ENCODE measurements at regions not wholly inside any gene's neighbourhood (a gene's known extent, or its start where the extent isn't known, plus 50 kb on each side); places are given as distances from the start of the nearest gene placed in this dataset.
A peak's percentile ranks its signal among the peaks of the same experiment; 100 is the strongest.

DNA sequence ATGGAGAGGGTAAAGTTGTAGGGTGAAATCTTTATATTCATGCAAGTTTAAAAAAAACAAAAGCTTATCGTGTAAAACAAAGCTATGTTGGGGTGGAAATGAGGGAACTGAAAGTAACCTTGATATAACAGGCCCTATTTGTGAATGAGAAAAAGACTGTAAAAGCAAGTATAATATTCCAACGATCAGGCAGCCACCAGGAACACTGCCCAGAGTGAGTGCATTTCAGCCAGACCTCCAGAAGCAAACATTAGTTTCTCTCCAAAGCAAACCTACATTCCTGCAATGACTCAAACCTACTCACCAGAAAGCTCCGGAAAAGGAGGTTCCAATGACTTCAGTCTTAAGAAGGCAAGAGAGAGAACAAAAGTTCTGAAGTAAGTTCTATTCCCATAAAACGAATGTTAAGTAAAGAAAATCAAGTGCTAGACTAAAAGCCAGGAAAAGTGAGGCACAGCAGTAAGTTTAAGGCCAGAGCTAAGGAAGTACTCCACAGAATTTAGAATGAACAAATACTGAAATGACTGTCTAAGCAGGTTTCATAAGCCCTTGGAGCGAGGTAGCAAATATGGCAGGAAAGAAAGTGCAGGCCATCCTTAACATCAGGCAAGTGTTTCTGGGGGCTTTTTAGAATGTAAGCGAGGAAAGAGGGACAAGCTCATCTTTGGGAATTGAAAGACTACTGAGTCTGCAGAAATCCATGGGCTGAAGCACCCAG is 493.1 kb downstream of the XPNPEP1 start:
- DNase-seq (ENCODE audit: low spot score) (no peak), ATAC-seq (no peak)
- Histone ChIP-seq H3K36me3 (ENCODE audit: insufficient read depth) (no peaks in the 10 kb centered on the region), H3K4me1 (ENCODE audit: insufficient read depth) (no peaks in the 10 kb centered on the region), H4K20me1 (replicated peaks; ENCODE audit: insufficient read depth) (no peaks in the 10 kb centered on the region), H3K4me3 (no peak overlapping the region), H3K79me2 (replicated peaks; ENCODE audit: insufficient read depth) (no peaks in the 10 kb centered on the region), H3K27ac (ENCODE audit: low read depth) (no peak overlapping the region), H2AFZ (peak overlapping the region; percentile 8; the same call in 1 of the 2 replicates), H3K27me3 (ENCODE audit: insufficient read depth) (no peaks in the 10 kb centered on the region), H3F3A (replicated peaks; ENCODE audit: low read depth) (no peaks in the 10 kb centered on the region), H3K4me2 (no peak overlapping the region), H3K9me2 (ENCODE audit: insufficient read depth) (no peaks in the 10 kb centered on the region)
- Mint-ChIP-seq H3K27ac (0 out of 2 replicates have a peak overlapping the region, but pooled peaks have one; percentile 20), H3K4me3 (no peak overlapping the region), H3K9me3 (no peaks in the 10 kb centered on the region), H3K27me3 (ENCODE audit: insufficient read depth, low read depth, poor library complexity) (no peaks in the 10 kb centered on the region), H3K4me1 (peaks cover 4% of the 10 kb centered on the region; the same call in 2 of the 3 replicates), H3K36me3 (ENCODE audit: low read depth) (no peaks in the 10 kb centered on the region)
- TF ChIP-seq EZH2phosphoT487 (IDR thresholded peaks at IDR 0.05; ENCODE audit: unreplicated experiment) (no peak), NANOG (IDR thresholded peaks at IDR 0.05; ENCODE audit: borderline replicate concordance) (no peak), POLR2AphosphoS5 (IDR thresholded peaks at IDR 0.05; ENCODE audit: low read depth) (no peak), ZNF331 (CRISPR knock-in tag; IDR thresholded peaks at IDR 0.05; ENCODE audit: low read depth) (no peak), CREB1 (CRISPR knock-in tag; IDR thresholded peaks at IDR 0.05; ENCODE audit: low read depth) (no peak), ZNF114 (CRISPR knock-in tag; IDR thresholded peaks at IDR 0.05) (no peak), REST (IDR thresholded peaks at IDR 0.05; ENCODE audit: unreplicated experiment) (no peak), EZH2 (IDR thresholded peaks at IDR 0.05; ENCODE audit: low read depth, unreplicated experiment) (no peak), STAT1 (IDR thresholded peaks at IDR 0.05; ENCODE audit: unreplicated experiment) (no peak), JUNB (IDR thresholded peaks at IDR 0.05; ENCODE audit: unreplicated experiment) (no peak), ZNF462 (CRISPR knock-in tag; IDR thresholded peaks at IDR 0.05) (no peak)
- TF ChIP-seq, protein P1, sequence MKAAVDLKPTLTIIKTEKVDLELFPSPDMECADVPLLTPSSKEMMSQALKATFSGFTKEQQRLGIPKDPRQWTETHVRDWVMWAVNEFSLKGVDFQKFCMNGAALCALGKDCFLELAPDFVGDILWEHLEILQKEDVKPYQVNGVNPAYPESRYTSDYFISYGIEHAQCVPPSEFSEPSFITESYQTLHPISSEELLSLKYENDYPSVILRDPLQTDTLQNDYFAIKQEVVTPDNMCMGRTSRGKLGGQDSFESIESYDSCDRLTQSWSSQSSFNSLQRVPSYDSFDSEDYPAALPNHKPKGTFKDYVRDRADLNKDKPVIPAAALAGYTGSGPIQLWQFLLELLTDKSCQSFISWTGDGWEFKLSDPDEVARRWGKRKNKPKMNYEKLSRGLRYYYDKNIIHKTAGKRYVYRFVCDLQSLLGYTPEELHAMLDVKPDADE (IDR thresholded peaks at IDR 0.05), result no peak
- TF ChIP-seq, protein P2, sequence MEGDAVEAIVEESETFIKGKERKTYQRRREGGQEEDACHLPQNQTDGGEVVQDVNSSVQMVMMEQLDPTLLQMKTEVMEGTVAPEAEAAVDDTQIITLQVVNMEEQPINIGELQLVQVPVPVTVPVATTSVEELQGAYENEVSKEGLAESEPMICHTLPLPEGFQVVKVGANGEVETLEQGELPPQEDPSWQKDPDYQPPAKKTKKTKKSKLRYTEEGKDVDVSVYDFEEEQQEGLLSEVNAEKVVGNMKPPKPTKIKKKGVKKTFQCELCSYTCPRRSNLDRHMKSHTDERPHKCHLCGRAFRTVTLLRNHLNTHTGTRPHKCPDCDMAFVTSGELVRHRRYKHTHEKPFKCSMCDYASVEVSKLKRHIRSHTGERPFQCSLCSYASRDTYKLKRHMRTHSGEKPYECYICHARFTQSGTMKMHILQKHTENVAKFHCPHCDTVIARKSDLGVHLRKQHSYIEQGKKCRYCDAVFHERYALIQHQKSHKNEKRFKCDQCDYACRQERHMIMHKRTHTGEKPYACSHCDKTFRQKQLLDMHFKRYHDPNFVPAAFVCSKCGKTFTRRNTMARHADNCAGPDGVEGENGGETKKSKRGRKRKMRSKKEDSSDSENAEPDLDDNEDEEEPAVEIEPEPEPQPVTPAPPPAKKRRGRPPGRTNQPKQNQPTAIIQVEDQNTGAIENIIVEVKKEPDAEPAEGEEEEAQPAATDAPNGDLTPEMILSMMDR (conservative IDR thresholded peaks at IDR 0.05; ENCODE audit: low read depth in 2 of 2), result no peak

All from GM23338 (cell line).